ENCODE measurements at regions not wholly inside any gene's neighbourhood (a gene's known extent, or its start where the extent isn't known, plus 50 kb on each side); places are given as distances from the start of the nearest gene placed in this dataset.
A peak's percentile ranks its signal among the peaks of the same experiment; 100 is the strongest.

DNA sequence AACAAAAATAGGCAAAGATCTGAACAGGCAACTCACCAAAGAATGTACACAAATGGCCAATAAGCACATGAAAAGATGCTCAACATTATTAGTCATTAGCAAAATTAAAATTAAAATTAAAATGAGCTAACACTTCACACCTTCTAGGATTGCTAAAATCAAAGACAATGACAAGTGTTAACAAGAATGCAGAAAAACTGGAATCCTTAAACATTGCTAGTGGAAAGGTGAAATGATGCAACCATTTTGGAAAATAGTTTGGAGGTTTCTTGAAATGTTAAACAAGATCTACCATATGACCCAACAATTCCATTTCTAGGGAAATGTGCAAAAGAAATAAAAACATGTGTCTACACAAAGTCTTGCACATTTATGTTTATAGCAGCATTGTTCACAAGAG, 75.5 kb upstream of the DST start:
- H3K4me1 Mint-ChIP-seq = peaks cover 13% of the 10 kb centered on the region
- no peak overlapping the region for H3K27ac Mint-ChIP-seq
- H3K36me3 Mint-ChIP-seq (ENCODE audit: low read depth) = peaks cover 37% of the 10 kb centered on the region
- no peak overlapping the region for H3K4me3 Mint-ChIP-seq
- TF ChIP-seq CTCF (IDR thresholded peaks at IDR 0.05) = no peak
- no peak for DNase-seq
- peaks cover 35% of the 10 kb centered on the region for H3K9me3 Mint-ChIP-seq
- H3K27me3 Mint-ChIP-seq (ENCODE audit: low read depth, poor library complexity) = no peaks in the 10 kb centered on the region

DNA sequence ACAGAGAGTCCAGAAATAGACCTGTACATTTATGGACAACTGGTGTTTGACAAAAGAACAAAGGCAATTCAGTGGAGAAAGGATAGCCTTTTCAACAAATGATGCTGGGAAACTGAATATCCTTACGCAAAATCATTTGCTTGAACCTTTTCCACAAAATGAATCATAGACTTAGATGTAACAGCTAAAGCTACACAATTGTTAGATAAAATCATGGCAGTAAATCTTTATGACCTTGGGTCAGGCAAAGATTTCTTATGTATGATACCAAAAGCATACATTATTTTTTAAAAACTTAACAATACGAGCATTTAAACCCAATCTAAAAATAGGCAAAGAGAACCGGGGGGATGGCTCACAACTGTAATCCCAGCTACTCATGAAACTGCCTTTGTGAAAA, 73.5 kb upstream of the DST start:
- peaks cover 27% of the 10 kb centered on the region for H3K36me3 Mint-ChIP-seq (ENCODE audit: low read depth)
- H3K27me3 Mint-ChIP-seq (ENCODE audit: low read depth, poor library complexity) = no peaks in the 10 kb centered on the region
- H3K9me3 Mint-ChIP-seq = peaks cover 30% of the 10 kb centered on the region
- TF ChIP-seq CTCF (IDR thresholded peaks at IDR 0.05) = no peak
- no peak for DNase-seq
- peaks cover 13% of the 10 kb centered on the region for H3K4me1 Mint-ChIP-seq
- no peak overlapping the region for H3K4me3 Mint-ChIP-seq
- no peak overlapping the region for H3K27ac Mint-ChIP-seq

- peaks cover 25% of the 10 kb centered on the region for H3K36me3 Mint-ChIP-seq (ENCODE audit: low read depth)
- peaks cover 13% of the 10 kb centered on the region for H3K4me1 Mint-ChIP-seq
- DNase-seq = no peak
- no peak overlapping the region for H3K4me3 Mint-ChIP-seq
- H3K9me3 Mint-ChIP-seq = peaks cover 28% of the 10 kb centered on the region
- H3K27ac Mint-ChIP-seq = peak overlapping the region; percentile 32
- no peaks in the 10 kb centered on the region for H3K27me3 Mint-ChIP-seq (ENCODE audit: low read depth, poor library complexity)
- TF ChIP-seq CTCF (IDR thresholded peaks at IDR 0.05) = no peak
Measured at GRCh38 chr6:56715741-56716140, 73.1 kb upstream of the DST start.

GRCh38 chr6:56714982-56715456, 72.3 kb upstream of the DST start:
- peaks cover 15% of the 10 kb centered on the region for H3K4me1 Mint-ChIP-seq
- H3K9me3 Mint-ChIP-seq = peaks cover 21% of the 10 kb centered on the region
- no peak for TF ChIP-seq CTCF (IDR thresholded peaks at IDR 0.05)
- no peaks in the 10 kb centered on the region for H3K27me3 Mint-ChIP-seq (ENCODE audit: low read depth, poor library complexity)
- H3K27ac Mint-ChIP-seq = no peak overlapping the region
- H3K36me3 Mint-ChIP-seq (ENCODE audit: low read depth) = peaks cover 20% of the 10 kb centered on the region
- no peak for DNase-seq
- no peak overlapping the region for H3K4me3 Mint-ChIP-seq

DNA sequence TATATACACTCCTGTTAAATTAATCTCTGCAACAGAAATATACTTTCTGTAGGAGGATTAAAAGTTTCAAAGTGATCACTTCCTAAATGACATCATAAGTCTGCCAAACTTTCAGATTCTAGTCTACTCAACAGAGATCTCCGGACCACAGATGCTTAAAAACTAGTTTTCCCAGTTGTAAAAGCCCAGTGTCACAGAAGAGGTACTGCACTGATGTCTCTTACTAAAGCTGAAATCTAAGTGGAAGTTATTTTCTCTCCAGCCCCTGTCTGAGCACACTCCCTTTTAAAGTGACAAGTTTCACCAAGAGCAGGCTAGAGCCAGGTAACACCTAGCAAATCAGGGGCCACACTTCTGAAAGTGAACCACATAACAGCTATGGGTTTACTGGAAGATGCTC, 71.6 kb upstream of the DST start:
- TF ChIP-seq CTCF (IDR thresholded peaks at IDR 0.05) = no peak
- no peak overlapping the region for H3K4me3 Mint-ChIP-seq
- H3K36me3 Mint-ChIP-seq (ENCODE audit: low read depth) = peaks cover 14% of the 10 kb centered on the region
- DNase-seq = no peak
- no peaks in the 10 kb centered on the region for H3K27me3 Mint-ChIP-seq (ENCODE audit: low read depth, poor library complexity)
- no peak overlapping the region for H3K27ac Mint-ChIP-seq
- H3K4me1 Mint-ChIP-seq = peaks cover 21% of the 10 kb centered on the region
- peaks cover 14% of the 10 kb centered on the region for H3K9me3 Mint-ChIP-seq

DNA sequence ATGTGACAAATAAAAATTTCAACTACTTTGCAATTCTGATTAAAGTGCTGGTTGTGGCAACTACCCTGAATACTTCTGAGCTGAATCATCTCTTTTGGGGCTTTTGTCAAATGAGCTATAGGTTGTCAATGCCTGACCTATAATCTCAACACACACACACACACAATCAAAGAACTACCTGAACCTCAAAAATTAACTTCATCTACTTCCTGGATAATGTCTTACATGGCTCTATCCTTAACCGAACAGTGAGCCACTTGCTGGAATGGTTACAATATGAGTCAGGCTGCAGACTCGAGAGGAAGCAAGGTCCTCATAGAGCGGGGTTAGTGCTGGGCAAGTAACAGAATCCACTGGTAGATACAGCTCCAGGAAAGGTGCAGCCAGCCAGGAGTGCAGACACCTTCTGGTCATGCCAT, 70.6 kb upstream of the DST start:
- peaks cover 4% of the 10 kb centered on the region for H3K9me3 Mint-ChIP-seq
- no peak overlapping the region for H3K27ac Mint-ChIP-seq
- H3K36me3 Mint-ChIP-seq (ENCODE audit: low read depth) = peaks cover 4% of the 10 kb centered on the region
- no peak for TF ChIP-seq CTCF (IDR thresholded peaks at IDR 0.05)
- peaks cover 21% of the 10 kb centered on the region for H3K4me1 Mint-ChIP-seq
- DNase-seq = no peak
- H3K4me3 Mint-ChIP-seq = no peak overlapping the region
- no peaks in the 10 kb centered on the region for H3K27me3 Mint-ChIP-seq (ENCODE audit: low read depth, poor library complexity)
